ENCODE measurements at regions not wholly inside any gene's neighbourhood (a gene's known extent, or its start where the extent isn't known, plus 50 kb on each side); places are given as distances from the start of the nearest gene placed in this dataset.

DNA sequence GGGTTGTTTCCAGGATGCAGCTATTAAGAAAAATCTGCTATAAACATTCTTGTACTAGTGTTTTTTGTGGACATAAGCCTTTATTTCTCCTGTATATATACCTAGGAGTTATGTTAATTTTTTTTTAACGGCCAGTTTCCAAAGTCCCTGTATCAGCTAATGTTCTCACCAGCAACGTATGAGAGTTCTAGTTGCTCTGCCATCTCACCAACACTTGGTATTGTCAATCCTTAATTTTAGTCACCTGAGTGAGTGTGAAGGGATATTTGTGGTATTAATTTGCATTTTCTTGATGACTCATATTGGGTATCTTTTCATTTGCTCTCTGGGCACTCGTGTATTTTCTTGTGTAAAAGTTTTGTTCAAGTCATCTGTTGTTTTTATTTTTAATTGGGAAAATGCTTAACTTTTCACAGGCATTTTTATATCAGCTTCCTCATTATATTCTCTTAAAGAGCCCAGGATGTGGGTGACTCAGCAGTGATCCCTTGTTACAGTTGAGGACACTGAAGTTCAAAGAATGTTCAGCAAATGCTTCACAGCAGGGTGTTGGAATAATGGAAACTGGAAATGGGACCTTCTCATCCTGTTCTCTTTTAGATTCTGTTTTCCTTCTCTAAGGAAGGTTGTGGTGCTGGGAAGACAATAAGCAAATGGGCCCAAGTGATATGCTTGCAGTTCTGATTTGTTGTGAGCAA, 176.3 kb upstream of the PRNP start:
- DNase-seq: no peak

DNA sequence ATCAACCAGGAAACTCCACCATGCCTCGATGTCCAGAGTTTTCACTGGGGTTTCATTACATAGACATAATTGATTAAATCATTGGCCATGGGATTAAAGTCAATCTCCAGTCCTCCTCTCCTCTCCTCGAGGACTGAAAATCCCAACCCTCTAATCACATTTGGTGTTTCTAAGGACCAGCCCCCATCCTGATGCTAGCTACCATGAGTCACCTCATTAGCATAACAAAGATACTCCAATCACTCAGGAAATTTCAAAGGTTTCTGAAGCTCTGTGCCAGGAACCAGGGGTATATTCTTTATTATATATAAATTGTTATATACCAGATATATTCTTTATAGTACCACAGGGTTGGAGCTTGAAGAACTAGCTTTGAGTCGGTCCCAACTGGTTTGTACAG, 177.5 kb upstream of the PRNP start:
- DNase-seq: no peak

DNA sequence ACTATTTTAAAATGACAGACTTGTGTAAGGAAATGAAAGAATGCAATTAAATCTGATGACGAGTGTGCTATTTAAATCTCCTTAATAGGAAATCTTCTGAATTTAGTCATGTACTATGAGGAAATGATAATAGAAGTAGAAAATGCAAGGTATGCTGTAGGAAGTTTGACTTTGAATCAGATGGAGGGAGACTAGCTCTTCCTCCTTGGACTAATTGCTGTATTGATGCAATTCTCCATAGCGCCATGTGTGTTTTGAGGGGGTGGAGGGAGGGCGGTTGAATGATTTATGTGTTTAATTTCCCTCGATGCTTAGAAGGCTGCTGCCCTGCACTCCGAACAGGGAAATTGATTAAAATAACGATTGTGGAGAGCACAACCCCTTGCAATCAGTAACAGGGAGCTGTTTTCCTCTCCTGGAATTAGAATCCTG, 179.0 kb upstream of the PRNP start:
- DNase-seq: peak; percentile 3

DNA sequence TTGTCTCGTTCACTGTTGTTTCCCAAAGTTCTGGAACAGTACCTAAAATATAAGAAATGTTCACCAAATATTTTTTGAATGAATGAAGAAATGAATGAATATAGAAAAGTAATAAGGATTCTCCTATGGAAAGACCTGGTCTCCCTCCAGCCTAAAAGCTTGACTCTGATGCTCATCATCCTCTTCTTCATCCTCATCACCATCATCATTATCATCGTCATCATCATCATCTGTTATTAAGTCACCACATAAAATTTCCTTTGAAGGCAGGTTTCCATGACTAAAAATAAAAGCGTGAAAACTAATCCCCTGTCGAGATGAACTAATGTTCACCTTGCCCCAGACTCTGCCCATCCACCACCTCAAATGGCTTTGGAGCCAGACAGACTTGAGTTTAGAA, 181.4 kb upstream of the PRNP start:
- no peak for DNase-seq

DNA sequence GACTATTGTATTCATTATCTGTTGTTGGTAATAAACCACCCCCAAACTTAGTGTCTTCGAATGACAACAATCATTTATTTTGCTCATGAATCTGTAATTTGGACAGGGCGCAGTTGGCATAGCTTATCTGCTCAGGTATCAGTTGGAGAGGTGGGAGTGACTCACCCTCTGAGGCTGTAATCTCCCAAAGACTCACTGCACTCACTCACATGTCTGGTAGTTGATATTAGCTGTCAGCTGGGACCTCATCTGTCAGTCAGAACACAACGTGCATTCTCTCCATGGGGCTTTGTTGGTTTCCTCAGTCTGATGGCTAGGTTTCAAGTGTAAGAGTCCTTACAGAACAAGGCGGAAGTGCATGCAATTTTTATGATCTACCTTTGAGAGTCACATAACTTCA, 183.5 kb upstream of the PRNP start:
- no peak for DNase-seq

DNA sequence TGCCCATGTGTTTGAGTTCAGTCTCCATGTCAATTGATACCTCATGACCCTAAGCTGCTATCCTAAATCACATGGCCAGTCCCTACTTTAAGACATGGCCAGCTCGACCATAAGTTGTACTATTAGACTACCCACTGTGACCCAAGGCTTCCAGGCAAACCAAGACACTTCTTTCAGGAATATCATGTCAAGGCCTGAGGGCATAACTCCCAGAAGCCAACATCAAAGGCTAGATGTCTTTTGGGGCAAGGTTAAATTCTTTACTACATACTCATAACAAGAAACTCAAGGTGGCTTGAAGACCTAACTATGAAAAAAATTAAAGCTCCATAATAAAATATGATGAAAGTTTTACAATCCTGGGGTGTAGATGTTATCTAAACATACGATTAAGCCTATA, 192.9 kb upstream of the PRNP start:
- DNase-seq: no peak

DNA sequence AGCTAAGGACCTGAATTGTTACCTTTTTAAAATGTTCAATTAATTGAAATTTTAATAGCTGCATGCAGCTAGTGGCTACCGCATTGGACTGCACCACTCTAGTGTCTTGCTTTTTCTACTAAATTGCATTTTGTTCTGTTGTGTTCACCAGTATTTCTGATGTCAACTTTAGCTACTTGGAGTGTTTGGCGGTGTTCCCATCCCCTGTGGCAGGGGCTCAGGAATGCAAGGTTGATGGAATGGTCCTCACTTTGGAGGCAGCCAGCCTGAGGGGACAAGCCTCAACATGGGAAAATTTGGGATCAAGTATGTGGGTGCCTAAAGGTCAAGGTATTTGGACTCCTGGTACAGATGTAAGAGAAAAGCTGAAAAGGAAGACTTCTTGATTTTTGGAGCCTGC, 194.6 kb upstream of the PRNP start:
- DNase-seq: no peak

DNA sequence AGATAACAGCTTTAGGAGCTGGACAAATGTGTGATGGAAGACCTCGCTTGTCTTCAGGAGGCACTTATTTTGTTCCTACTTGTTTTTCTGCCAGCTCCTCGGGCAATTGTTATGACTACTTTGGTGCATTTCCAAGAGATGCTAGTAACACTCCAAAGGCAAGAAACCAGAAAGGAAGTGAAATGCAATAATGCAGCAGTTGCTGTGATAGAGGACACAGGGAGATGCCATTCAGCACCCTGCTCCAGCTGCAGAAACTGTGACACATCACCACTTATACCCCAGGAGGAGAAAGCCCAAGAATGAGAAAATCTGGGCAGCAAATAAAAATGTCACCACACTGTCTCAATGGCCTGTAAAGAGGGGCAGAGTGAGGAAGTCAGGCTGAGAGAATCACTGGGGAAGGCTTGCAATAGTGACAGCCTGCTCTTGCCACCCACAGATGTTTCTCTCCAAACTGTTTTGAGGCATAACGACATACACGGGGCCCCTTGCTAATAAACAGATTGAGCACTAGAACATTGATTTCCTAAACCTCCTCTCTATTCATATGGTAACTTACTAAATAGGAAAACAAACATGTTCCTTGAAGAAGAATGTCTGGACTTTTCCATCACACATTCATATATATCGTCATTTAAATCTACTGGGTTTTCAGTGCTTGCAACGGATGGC, 195.5 kb upstream of the PRNP start:
- DNase-seq: no peak

DNA sequence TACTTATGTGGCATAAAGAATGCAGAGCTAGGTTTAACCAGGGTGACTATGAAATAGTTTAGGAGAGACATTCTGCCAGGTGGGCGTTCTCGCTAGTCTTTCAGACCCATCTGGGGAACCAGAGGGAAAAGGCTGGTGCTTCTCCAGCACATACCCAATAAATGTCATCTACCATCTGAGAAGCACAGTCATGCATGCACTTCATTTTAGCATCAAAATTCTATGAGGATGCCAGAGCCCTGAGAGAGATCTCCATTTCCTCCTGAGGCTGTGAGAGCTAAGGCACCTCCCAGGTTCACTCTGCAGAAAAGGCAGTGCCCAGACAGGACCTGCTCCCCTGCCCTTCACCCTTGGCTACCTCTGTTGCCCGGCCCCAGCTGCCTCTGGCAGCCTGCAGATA, 196.2 kb upstream of the PRNP start:
- DNase-seq: no peak

DNA sequence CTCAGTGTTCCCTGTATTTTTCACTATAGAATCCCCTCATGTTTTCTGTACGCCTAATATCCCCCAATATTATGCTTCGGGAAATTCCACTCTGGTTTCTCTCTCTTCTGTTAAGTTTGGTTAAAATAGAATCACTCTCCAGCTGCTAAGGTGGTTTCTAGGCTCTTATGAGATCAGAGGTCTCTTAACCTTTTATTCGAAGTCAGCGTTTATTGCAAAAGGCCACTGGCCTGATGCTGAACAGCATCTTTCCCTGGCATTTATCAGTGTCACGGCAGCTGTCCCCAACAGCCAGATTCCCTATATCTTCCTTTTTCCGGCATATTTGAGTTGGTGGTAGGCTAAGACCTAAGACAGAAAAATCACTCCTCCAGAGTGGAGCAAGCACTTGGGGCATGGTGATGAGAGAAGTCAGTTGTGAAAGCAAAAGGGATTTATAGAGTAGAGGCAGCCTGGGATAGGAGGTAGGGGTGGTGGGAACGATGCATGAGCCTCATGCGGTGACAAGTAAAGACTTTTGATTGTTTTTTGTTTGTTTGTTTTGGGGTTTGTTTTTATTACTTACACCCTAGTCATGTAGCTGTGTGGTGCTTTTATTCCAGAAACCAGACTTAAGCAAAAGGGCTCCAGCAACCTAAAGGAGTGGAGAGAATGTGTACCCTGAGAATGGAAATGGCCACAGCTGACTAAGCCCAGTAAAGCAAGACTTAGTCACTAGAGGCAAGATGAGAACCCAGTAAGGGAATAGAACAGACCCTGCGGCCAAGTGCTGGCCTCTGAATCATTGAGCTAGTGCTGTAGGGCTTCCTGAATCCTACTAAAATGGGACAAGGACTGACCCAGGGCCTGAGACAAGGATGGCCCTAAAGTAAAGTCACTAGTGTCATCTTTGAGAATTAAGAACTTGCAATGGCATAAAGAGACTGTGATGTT, 197.6 kb upstream of the PRNP start:
- DNase-seq: no peak

DNA sequence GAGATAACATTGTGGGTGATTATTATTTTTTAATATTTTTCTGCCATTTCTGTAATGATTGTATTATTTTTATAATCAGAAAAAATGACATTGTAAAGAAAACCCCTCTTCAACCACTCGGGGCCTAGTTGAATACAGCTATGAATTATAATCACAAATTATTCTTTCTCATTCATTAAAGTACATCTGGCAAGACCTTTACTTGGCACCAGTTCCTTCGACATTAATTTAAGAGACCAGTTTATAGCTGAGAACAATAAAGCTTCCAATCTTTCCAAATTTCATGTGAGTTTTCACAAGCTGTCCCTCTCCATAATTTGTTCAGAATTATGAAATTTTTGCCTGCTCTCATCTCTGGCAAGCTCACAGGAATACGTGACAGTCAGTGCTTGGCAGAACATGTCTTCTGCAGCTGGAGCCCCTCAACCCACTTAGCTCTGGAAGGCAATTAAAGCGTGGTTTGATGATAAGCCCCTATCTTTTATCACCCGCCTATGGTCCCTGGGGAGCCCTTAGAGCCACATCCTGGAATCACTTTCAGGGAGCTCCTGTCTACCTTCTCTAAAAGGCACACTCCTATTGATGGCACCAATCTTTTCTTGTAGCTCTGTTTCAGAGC, 201.8 kb upstream of the PRNP start:
- DNase-seq: peak; percentile 2

DNA sequence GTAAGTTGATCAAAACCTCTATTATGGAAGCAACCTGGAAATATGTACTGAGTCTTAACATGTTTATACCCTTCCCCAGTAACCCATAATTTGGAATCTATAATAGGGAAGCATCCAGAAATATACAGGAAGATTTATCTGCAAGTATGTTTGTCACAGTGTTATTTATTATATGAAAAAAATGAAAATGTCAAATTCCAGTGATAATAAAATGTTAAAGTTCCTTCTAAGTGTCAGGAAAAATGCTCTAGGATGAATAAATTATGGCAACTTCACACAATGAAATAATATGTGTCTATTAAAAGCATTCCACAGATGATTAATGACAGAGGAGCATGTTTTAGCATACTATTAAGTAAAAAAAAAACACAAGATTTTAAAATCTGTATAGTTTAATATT, 202.3 kb upstream of the PRNP start:
- DNase-seq: no peak

DNA sequence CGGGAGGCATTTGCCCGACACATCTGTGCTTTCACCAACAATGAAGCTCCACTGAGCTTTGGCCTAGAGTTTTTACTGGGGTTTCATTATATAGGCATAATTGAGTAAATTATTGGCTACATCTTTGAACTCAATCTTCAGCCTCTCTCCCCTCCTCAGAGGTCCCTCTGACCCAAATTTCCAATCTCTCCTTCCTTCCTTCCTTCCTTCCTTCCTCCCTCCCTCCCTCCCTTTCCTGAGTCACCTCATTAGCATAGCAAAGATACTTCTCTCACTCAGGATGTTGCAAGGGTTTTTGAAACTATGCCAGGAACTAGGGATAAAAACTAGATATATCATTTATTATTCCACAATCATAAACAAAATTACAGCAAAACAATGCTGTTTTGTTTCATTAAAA, 202.8 kb upstream of the PRNP start:
- DNase-seq: no peak

DNA sequence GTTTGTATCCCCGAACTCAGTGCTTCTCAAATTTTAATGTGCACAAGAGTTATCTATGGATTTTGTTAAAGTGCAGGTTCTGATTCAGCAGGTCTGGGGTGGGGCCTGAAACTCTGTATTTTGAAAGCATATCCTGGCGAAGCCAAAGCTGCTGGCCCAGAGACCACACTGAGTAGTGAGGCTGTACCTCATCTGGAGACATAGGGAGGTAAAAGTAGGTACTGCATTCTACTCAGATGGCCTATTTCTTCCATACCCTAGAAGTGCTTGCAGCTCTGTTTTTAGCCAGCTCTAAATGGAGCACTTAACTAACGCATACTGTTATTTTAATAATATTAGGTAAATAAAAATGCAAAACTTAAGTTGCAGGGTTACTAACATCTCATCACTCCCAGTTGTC, 206.2 kb upstream of the PRNP start:
- DNase-seq: no peak

DNA sequence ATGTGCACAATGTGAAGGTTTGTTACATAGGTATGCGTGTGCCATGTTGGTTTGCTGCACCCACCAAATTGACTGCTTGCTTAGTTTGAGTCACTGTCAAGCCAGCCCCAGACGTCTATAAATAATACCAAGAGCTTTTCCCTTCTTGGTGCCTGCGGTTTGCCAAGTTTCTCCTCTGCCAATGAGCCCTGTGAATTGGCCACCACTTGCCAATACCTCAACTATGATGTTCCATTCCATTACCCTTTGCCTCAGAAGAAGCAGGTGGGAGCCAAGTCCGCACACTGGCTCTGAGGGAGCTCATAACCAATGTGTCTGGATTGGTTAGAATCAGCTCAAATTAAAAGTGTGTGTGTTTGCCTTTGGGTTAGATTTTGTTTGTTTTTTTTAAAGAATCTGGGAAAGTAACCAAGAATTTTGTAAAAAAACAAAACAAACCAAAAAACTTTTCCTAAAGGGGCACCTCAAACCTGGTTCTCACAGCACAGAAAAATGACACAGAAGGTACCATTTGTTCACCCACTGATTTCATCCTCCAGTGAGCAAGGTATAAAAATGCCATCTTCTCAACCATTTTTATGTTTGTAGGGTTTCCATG, 209.3 kb upstream of the PRNP start:
- DNase-seq: no peak

DNA sequence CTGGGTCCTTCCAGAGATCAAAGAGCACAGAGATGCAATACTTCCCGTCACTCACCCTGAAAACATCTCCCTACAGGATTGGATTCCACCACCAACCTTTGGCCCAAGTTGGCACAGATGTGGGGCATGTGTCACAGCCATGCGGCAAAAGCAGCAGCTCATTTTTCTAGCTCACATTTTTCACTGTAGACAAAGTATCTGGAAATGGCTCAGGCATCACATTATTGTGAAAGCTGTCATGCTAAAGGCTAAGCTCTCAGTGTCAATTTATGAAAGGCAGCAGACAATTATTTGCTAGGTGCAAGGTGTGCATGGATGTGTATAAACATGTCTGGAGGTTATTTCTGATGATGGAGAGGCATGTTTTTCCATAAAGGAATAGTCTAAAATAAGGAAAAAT, 213.3 kb upstream of the PRNP start:
- DNase-seq: no peak

DNA sequence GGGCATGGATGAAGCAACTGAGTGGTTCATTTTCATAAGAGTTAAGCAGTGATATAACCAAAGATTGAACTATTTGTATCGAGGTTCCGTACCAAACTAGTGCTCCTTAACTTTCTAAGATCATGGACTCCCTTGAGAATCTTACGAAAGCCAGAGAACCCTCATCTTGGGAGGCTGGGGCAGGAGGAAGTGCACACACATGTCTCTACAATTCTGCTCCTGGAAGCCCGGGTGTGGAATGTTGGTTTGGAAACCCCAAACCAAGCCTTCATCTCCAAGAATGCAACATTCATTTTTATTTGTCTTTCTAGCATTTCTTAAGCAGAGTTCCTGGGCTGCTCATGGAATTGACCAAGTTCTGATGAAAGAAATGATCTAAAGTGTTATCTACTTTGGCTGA, 215.0 kb upstream of the PRNP start:
- no peak for DNase-seq

DNA sequence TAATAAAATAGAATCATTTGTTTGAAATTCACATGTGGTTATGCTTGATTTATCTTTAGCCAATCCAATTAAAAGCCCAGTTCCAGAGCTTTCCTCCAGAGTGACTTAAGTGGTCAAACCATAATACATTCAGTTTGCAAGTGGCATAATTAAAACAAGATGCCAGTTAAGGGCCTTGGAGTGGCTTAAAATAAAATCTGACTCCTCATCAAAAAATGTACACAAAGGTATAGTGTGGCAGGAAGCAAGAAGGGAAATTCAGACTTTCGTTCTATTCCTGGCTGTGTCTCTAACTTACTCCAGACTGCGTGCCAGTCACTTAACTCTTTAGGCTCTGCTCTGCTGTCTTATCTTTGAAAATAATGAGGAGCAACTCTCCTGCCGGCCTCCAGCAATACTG, 215.9 kb upstream of the PRNP start:
- no peak for DNase-seq

DNA sequence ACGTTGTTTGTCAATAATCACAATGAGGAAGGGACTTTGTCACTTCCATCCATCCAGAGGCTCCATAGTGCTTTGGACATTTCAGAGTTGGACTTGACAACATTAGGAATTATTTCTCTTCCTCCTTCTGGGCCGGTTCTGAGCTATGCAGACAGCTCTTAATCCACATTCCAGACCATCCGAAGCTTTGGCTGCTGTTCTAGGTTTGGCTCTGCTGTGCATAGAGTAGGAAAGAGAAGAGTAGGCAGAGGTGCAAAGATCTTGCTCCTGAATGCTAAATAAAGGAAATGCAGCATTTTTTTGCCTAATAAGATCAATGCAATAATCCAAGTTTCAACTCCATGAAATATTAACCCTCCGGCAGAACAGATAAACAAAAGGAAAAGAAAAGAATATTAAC, 216.3 kb upstream of the PRNP start:
- no peak for DNase-seq

DNA sequence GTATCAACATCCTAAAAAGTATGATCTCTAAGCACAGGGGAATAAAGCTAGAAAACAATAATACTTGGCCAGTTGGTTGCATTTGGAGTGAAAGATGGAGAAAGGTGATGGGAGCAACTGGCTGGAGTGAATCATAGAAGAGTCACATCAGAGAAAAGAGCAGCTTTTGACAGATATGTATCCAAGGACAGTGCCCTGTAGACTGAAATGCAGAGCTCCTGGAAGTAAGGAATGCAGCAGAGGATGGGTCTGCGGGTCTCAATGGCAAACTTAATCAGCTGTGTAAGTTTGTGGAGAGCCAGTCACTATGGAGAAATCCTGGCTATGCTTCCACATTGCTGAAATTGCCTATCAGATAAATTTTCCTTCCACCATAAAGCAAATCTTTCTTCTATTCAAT, 218.1 kb upstream of the PRNP start:
- DNase-seq: no peak

DNA sequence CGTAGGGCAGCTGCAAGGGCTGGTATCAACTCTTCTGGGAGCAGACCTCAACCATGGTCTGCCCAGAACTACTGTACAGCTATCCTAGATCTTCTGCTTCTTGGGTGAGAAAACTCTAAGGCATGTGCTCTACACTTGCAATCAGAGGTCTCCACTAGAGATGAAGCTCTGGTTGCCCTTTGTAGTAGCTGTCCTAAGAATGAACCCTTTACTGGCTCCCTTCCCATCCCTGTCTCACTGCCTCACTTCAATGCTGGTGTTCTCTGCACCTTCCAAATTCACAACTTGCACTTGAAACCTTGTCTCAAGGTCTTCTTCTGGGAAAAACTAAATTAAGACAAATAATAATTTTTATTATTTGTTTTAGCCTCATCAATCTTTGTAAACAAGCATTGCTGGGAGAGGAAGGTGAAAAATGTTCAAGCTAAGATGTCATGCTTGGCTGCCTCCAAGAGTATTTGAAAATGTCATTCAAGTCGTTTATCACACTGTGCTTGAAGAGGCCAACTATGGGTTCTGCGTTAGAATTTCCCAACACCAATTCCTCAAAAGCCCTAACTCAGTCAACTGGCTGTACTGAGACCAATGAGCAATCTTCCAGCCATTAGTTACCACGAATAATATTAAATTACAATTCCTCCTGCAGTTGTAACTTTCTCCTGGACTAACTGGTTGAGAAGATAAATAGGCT, 216.9 kb upstream of the ADRA1D start:
- DNase-seq: no peak

DNA sequence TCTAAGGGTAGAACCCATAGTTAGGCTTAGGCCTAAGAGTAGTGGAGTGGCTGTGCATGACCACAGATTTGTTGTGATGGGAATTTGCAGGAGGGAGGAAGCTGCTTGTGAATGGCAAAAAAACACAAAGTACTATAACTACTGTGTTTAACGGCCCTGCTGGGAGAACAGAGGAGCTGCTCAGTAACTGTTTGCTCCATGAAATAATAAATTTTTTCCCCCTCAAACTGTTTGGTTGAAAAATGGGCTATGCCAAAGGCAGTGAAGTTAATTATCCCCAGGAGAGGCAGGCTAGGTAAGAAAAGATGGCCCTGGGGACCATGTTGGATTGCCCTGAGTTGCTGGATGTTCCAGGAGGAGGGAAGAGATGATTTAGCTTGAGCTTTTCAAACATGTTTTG, 216.1 kb upstream of the ADRA1D start:
- no peak for DNase-seq

Measured in NCI-H69 (cell line).